ENCODE measurements at regions not wholly inside any gene's neighbourhood (a gene's known extent, or its start where the extent isn't known, plus 50 kb on each side); places are given as distances from the start of the nearest gene placed in this dataset.

GRCh38 chr3:31409389-31409788 lies 123.3 kb upstream of the STT3B start:
- no peak for TF ChIP-seq CTCF (IDR thresholded peaks at IDR 0.05; ENCODE audit: low read length)
- TF ChIP-seq EZH2 (IDR thresholded peaks at IDR 0.05; ENCODE audit: borderline replicate concordance, low read length), result no peak
